Stimulated activated naive CD8-positive, alpha-beta T cell treated with anti-CD3 and anti-CD28 coated beads, Interleukin-15, Interleukin-2, amounts not matched to agents 100 U/mL and 50 U/mL, for 24 hours (primary cell): ENCODE measurements at regions not wholly inside any gene's neighbourhood (a gene's known extent, or its start where the extent isn't known, plus 50 kb on each side); places are given as distances from the start of the nearest gene placed in this dataset.
A peak's percentile ranks its signal among the peaks of the same experiment; 100 is the strongest.
"Not testable (repeated sequence)": the region's sequence is repeated elsewhere in the genome, so short reads cannot be mapped to it uniquely, and the experiment has no call there.

ENCODE experiments used
- ATAC-seq: fragments of 150-1000 bp; cut with Tn5 transposase; one replicate; pipeline ENCODE4 v1.10.0; 2021
- DNase-seq: peaks from one replicate; pipeline ENCODE4 v3.0.0; 2021

DNA sequence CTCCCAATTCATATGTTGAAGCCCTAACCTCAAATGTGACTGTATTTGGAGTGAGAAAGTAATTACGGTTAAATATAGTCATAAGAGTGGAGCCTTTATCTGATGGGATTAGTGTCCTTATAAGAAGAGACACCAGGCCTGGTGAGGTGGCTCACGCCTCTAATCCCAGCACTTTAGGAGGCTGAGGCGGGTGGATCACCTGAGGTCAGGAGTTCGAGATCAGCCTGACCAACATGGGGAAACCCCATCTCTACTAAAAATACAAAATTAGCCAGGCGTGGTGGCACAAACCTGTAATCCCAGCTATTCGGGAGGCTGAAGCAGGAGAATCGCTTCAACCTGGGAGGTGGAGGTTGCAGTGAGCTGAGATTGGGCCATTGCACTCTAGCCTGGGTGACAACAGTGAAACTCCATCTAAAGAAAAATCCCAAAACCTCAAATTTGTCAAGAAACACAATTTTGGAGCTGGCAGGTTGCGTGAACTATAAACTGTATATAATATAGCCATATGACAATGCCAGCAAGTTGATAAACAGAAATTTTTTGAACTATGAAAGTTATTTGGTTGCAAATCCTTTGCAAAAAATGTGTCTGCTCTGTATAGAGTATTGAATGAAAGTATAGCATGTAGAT is 125.6 kb upstream of the ZNF217 start:
- ATAC-seq, DNase-seq: not testable (repeated sequence)

DNA sequence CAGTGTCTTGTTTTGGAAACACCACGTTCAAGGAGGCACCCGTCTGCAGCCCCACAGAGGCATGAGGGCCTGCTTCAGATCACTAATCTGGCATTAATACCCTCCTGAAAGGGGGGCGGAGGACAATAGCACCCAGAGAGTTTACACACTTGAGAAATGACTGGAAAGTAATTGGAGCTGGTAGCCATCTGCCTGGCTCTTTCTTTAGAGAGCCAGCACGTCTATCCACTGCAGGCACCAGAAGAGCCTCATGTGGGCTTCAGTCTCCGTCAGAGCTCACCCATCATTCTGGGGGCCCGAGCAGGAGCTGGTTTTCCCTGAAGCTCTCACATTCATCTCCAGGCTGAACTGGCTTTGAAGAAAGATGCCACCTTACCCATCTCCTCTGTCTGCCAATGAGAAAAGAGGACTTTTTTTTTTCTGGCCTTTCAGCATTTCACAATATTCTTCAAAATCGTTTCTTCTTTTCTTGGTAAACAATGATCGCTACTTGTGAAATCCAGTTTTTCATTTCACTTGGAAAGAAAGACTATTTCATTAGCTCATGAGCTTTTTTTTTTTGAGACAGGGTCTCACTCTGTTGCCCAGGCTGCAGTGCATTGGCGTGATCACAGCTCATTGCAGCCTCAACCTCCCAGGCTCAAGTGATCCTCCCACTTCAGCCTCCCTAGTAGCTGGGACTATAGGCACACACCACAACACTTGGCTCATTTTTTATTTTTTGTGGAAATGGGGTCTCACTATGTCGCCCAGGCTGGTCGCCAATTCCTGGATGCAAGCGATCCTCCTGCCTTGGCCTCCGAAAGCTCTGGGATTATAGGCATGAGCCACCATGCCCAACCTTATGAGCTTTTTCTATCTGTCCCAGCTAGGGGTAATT is 124.7 kb upstream of the ZNF217 start:
- ATAC-seq (no peak), DNase-seq (no peak)

DNA sequence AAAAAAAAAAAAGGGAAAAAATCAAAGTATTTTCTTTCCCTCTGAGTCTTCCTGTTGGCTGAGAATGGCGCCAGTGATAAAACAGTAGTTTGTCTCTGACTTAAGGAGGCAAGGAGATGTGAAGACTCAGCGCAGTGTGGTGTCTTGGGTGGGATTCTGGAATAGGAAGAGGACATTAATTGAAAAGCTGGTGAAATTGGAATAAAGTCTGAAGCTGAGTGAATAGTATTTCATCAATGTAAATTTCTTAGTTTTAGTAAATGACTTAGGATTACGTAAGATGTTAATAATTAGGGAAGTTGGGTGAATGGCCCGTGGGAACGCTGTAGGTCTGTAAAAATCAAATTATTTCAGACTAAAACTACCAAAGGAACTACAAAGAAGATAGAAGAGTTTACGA is 122.8 kb upstream of the ZNF217 start:
- DNase-seq (no peak), ATAC-seq (no peak)

DNA sequence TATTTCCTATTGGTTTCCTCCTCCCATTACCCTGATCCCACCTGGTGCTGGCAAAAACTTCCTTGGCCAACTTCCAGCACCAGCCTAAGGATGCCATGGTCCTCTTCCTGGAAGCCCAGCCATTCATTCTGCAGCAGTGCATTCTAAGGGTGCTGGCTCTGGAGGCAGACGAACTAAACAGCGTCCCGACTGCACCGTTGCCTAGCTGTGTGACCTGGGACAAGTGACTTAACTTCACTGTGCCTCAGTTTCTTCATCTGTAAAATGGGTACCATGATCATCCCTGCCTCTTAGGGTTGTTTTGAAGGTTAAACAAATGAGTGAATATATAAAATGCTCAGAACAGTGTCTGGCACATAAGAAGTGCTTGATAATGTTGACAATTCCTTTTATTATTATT is 120.9 kb upstream of the ZNF217 start:
- no peak for DNase-seq
- ATAC-seq, result no peak

DNA sequence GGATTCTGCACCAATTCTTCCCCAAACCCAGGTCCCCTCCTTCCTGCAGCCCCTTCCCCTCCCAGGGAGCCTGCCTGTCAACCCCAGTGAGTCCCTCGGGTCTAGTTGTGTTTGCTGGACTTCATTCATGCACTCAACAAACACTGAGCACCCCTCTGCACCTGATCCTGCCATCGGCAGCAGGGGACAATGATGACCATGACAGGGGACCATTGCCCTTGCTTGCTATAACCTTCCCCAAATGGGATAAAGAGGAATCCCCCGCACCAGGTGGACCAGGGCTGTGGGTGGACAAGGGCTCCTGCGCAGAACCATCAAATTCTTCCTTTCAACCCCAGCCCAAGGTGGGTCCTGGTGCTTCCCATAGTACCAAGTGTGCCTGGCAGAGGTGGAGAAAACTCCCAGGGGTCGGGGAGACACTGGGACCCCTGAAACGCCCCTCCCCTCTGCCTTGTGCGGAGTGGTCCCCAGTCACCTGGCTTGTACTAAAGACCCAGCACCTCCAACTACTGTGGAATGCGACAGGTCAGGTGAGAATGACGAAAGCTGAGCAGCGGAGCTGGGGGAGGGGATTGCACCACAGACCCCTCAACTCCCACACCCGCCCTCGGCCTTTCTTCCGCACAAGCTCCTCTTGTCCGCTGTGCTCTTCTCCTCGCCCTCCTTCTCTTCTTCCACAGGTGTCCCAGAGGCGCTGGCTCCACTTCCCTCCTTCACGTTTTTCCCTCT is 119.9 kb upstream of the ZNF217 start:
- ATAC-seq (no peak), DNase-seq (no peak)

DNA sequence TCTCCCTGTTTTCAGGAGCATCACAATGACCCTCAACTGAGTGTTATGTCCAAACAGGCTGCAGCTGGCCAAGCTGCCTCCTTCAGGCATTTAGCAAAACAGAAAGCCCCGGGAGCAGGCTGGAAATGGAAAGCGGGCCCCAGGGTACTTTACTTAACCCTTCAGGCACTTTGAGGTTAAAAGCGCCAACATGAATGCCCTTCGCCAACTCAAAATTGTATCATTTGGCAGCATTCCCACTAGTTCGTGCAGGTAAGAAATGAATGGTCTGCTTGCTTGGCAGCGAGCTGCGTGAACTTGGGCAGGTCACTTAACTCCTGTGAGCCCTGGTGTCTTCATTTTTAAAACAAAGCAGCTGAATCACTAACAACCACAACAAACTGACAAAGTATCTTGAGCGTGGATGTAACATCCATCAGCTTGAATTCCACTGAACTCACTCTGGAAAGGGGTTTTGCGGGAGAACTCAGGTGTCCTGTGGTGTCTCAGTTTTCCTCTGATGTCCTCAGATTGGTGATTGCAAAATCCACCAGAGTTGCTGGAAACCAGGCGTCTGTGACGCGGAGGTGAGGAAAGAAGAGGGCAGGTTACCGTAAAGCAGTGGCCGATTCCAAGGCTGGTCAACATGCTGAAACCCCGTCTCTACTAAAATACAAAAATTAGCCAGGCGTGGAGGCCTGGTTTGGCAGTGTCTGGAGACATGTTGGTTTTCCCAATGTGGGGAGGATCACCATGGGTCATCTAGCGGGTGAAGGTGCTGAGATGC is 118.8 kb upstream of the ZNF217 start:
- ATAC-seq (no peak), DNase-seq (no peak)

DNA sequence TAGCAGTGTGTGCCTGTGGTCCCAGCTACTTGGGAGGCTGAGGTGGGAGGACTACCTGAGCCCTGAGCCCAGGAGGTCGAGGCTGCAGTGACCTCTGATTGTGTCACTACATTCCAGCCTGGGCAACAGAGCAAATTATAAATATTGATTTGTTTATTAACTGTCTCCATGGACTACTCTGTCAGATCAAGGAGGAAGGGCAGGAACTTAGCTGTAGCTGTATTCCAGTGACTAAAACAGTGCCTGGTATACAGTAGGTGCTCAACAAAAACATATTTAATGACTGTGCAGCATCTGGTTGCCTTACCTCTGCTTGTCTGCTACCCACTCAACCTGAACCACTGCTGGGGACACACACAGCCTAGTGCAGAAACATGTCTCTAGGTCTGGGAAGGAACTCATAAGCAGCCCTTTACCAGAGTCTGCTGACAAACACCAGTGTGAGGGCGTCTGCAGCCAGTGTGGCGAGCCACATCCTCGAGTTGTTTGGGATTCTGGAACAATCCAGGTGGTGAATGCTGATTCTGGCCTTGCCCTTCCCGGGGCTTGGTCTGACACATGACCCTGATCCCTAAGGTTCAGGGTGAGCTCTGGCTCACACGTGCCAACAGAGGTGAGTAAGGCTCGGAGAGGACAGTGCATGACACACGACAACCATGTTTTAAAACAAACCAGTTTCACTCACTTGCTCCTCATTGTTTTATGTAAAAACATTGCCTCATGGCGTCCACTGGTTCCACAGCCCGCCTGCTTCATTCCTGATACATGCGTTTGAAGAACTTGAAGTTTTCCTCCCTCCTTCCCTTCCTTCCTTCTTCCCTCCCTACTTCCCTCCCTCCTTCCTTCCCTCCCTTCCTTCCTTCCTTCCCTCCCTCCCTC is 117.9 kb upstream of the ZNF217 start:
- ATAC-seq (no peak), DNase-seq (no peak)

DNA sequence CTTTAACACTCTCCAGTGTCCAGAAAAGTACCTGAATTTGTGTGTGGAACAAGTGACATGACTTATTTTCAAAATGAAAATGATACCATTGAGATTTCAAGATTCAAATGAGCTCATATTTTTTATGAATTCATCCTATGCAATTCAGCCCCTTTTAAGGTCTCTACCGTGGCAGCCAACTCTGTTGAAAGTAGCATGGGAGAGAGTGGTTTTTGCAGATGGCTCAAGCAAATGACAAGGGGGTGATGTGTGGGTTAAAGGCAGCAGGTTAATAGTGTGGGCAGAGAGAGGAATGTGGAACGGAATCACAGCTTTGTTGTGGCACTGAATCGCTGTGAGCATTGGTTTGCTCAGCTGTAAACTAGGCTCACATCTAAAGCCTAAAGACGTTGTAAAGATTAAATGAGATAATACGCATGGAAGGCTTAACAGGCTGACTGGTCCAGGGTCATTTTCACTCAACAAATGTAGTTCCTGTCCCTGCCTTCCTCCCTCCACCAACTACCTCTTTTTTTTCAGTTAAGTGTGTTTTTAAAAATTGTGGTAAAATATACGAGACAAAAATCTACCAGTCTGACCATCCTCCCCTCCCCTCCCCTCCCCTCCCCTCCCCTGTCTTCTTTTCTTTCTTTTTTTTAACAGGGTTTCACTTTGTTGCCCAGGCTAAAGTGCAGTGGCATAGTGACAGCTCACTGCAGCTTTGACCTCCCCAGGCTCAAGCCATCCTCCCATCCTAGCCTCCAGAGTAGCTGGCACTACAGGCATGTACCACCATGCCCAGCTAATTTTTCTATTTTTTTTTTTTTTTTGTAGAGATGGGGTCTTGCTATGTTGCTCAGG is 114.7 kb upstream of the ZNF217 start:
- ATAC-seq (peak; percentile 86), DNase-seq (peak; percentile 53)

DNA sequence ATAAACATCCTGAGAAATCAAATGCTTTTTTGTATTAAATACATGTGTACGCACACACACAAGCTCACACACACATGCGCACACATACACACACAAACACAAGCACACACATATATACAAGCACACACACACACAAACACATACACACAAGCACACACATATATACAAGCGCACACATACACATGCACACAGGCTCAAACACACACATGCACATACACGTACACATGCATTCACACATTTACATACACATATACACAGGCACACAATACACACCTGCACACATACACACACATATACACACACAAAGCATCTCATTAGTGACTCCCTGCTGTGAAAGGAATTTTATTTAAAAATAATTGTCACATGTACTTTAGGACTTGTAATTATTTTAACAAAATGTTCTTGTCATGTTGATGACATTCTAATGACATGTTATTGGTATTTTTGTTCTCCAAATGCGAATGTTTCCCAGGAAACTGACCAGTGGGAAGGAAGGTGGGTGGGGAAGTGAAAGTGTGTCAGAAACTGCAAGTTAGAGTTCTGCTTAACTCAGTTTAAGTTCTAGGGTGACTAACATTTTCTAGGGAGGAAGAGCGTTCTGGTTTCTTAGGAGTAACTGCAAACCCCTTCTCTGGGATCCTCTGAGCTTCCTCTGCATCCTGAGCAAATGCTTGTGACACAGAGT is 113.9 kb upstream of the ZNF217 start:
- ATAC-seq, result peak; percentile 56
- no peak for DNase-seq

DNA sequence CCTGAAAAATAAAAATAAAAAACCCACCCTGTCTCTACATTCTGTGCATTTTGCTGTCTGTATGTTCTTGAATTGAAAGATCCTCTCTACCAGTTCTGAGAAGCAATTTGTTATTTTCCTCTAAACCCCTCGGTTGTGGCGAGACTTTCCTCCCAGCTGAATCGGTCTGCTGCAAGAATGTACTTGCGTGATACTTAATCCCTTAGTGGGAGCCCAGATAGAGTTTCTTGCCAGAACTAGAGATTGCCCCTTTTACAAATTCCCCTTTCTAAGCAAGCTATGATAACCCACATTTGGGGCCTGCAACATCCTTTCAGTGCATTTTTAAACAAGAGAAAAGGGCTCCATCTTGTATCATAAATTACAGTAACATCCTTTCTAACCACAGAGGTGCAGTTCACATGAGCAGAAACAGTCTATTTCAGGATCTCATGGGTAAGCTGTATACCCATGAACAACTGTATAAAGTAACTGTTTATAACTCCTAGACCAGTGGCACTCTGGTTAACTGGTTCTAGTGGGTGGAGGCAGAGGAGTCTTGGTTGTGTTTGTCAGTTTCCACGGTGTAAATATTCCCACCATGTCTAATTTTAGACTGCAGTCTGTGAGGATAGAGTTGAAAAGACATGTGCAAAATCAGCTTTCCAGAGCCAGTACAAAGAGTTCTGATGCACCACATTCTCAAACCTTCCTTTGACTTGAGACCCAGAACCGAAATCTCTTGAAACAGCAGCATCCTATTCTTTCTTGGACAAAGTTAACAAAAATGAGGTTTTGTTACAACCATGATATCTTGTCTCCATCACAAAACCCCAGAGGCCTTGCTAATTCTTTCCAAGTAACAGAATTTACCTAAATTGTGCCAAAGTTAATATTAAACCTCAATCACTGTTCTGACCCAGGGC is 113.1 kb upstream of the ZNF217 start:
- DNase-seq, result no peak
- no peak for ATAC-seq

DNA sequence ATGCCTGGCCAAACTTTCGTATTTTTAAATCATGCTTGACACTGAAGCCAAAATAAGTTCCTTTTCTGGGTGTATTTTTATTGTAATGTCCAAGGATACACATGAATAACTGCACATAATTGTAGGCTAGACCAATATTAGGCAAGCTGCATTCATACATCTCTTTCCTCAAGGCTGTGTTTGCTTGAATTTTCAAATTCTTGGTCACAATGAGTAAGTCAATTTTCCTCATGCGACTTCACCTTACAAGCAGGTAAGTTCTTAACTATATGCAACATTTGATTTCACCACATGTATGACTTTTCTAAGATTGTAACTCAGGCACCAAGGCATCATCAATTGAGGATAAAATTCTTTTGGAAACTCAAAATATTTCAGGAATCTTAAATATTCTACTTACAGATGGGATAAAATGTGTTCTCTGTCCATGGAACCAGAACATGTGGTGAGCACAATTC is 112.4 kb upstream of the ZNF217 start:
- no peak for DNase-seq

DNA sequence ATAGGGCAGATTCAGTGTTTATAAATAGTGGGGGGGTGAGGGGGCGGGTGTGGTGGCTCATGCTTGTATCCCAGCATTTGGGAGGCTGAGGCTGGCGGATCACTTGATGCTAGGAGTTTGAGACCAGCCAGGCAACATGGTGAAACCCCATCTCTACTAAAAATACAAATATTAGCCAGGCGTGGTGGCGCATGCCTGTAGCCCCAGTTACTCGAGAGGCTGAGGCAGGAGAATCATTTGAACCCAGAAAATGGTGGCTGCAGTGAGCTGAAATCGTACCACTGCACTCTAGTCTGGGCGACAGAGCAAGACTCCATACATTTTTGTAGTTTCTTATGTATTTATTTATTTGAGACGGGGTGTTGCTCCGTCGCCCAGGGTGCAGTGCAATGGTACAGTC is 109.0 kb upstream of the ZNF217 start:
- DNase-seq (no peak), ATAC-seq (no peak)

More for the DNA sequence above, 112.4 kb upstream of the ZNF217 start:
- no peak for ATAC-seq

DNA sequence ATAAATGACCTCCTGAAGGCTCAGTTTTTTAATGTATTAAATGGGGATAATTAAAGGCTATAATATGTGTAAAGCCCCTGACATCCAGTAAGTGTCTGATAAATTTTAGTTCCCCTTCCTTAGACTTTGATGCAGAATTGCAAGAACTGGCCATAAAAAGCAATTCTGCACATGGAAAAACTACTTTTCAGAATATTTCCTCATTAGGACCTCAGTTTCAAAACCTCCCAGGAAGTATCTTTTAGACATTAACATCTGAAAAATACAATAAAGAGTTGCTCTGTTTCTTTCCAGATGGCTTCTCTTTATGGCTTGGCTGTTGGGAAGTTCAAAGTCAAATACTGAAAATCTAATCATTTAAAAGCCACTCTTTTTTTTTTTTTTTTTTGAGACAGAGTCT is 106.3 kb upstream of the ZNF217 start:
- no peak for ATAC-seq

DNA sequence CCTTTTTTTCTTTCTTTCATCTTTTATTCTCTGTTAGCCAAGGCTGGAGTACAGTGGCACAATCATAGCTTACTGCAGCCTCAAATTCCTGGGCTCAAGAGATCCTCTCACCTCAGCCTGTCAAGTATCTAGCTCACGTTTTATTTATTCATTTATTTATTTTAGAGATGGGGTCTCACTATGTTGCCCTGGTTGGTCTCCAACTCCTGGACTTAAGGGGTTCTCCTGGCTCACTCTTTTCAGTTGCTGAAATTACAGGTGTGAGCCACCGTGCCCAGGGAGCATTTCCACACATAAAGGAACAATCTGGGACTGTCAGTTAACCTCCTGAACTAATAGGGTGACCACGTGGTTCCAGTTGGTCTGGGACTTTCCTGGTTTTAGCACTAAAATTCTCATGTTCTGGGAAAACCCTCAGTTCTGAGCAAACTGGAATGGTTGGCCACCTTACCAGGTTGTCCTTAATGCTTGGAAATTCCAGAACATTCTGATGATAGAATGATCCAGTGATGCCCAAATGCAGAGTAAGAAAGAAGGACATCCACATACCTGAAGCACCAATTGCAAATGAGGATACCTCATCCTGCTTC is 105.5 kb upstream of the ZNF217 start:
- no peak for DNase-seq
- no peak for ATAC-seq

More for the DNA sequence above, 106.3 kb upstream of the ZNF217 start:
- no peak for DNase-seq

DNA sequence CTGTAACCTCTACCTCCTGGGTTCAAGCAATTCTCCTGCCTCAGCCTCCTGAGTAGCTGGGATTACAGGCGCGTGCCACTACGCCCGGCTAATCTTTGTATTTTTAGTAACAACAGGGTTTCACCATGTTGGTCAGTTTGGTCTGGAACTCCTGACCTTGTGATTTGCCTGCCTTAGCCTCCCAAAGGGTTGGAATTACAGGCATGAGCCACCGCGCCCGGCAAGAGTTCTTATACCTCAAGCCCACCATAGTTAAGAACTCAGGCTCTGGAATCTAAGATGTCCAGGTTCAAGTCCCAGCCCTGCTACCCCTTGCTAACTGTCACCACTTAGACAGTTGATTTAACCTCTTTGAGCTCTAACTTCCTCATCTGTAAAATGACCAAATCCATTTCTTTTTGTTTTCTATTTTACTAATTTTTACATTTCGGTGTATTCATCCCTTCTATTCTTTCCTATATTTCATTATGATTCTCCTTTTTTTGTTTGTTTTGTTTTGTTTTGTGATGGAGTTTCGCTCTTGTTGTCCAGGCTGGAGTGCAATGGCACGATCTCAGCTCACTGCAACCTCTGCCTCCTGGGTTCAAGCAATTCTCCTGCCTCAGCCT is 104.8 kb upstream of the ZNF217 start:
- ATAC-seq (no peak), DNase-seq (no peak)

DNA sequence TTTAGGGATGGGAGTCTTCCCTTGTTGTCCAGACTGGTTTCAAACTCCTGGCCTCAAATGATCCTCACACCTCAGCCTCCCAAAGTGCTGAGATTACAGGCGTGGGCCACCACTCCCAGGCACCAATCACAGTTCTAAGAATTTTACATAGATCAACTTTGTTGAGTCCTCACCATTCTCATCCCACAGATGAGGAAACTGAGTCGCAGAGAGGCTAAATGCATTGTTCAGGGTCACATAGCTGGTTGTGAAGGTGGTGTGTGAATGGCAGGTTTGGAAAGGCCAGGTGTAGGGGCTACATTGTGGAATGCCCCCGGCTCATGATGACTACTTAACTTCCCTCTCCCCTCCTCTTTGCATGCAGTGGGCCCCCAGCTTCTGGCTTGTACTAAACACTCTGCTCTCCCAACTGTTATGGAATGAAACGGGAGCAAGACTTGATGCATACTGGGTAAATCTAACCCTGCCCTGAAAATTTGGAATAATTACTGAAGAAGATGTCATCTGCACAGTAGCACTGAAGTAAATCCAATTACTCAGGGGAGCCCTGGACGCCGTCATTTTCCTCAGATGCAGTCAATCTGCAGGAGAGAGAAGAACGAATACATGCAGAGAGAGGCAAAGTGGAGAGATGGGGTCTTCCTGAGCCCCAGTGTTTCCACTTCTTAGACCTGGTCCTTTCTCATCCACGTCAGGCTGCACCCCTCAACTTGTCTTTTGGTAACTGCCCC is 102.3 kb upstream of the ZNF217 start:
- ATAC-seq (no peak), DNase-seq (no peak)
